Stimulated activated CD4-positive, alpha-beta T cell treated with anti-CD3 and anti-CD28 coated beads, Interleukin-1b, Interleukin-23, amount 100 ng/mL, for 1 hour (primary cell): ENCODE measurements at regions not wholly inside any gene's neighbourhood (a gene's known extent, or its start where the extent isn't known, plus 50 kb on each side); places are given as distances from the start of the nearest gene placed in this dataset.
"Not testable (repeated sequence)": the region's sequence is repeated elsewhere in the genome, so short reads cannot be mapped to it uniquely, and the experiment has no call there.

Source experiments
- DNase-seq, 2 donors: peaks; one replicate each; pipeline ENCODE4 v3.0.0-alpha.2; 2020; ENCODE audit warnings: low read depth in 2 of 2

GRCh38 chr6:154632119-154632518, 101.1 kb upstream of the SCAF8 start:
- no peak for DNase-seq

GRCh38 chr6:154637392-154637791, 95.8 kb upstream of the SCAF8 start:
- DNase-seq, result no peak

- no peak for DNase-seq
Observed at GRCh38 chr6:154638369-154638768, 94.8 kb upstream of the SCAF8 start.

GRCh38 chr6:154639196-154639595, 94.0 kb upstream of the SCAF8 start:
- not testable (repeated sequence) for DNase-seq

- DNase-seq, result no peak
Observed at GRCh38 chr6:154648188-154648887, 84.9 kb upstream of the SCAF8 start.

GRCh38 chr6:154648888-154649205, 84.4 kb upstream of the SCAF8 start:
- DNase-seq, result no peak

GRCh38 chr6:154649721-154650120, 83.5 kb upstream of the SCAF8 start:
- no peak for DNase-seq

GRCh38 chr6:154650351-154650750, 82.9 kb upstream of the SCAF8 start:
- DNase-seq, result no peak

GRCh38 chr6:154651656-154652055, 81.6 kb upstream of the SCAF8 start:
- DNase-seq, result no peak

- DNase-seq, result no peak
Observed at GRCh38 chr6:154653385-154653784, 79.8 kb upstream of the SCAF8 start.

GRCh38 chr6:154653853-154654252, 79.4 kb upstream of the SCAF8 start:
- DNase-seq, result no peak

GRCh38 chr6:154656660-154657059, 76.6 kb upstream of the SCAF8 start:
- no peak for DNase-seq

GRCh38 chr6:154661768-154662167, 71.4 kb upstream of the SCAF8 start:
- DNase-seq, result no peak

- no peak for DNase-seq
Observed at GRCh38 chr6:154664287-154664686, 68.9 kb upstream of the SCAF8 start.

GRCh38 chr6:154668156-154668555, 65.1 kb upstream of the SCAF8 start:
- DNase-seq, result no peak

GRCh38 chr6:154672086-154672485, 61.1 kb upstream of the SCAF8 start:
- no peak for DNase-seq

- no peak for DNase-seq
Observed at GRCh38 chr6:154673919-154674318, 59.3 kb upstream of the SCAF8 start.

GRCh38 chr6:154675602-154676088, 57.6 kb upstream of the SCAF8 start:
- DNase-seq, result peak; percentile 67

GRCh38 chr6:154682633-154683125, 50.5 kb upstream of the SCAF8 start:
- DNase-seq, result no peak
